Neural progenitor cell (in vitro differentiated cells): ENCODE measurements at regions not wholly inside any gene's neighbourhood (a gene's known extent, or its start where the extent isn't known, plus 50 kb on each side); places are given as distances from the start of the nearest gene placed in this dataset.

Experiments
- DNase-seq: peaks from one replicate; pipeline ENCODE4 v3.0.0-alpha.2; 2016; ENCODE audit warnings: low spot score
- H2AFZ ChIP-seq: fragments of 200-600 bp; sonication (generic); replicated peaks from 2 replicates; pipeline ENCODE4 v1.6.1; 2016; ENCODE audit warnings: antibody characterized with exemption
- H3F3A ChIP-seq: fragments of 200-600 bp; sonication (generic); 2 replicates; pipeline ENCODE4 v1.6.1; 2016; ENCODE audit warnings: antibody characterized with exemption, low read depth
- H3K27ac ChIP-seq: fragments of 200-600 bp; sonication (generic); 2 replicates; pipeline ENCODE4 v1.5.1; 2016; ENCODE audit warnings: mild to moderate bottlenecking
- H3K27me3 ChIP-seq: fragments of 200-600 bp; sonication (generic); 2 replicates; pipeline ENCODE4 v1.6.1; 2016; ENCODE audit warnings: mild to moderate bottlenecking, moderate library complexity
- H3K36me3 ChIP-seq: fragments of 200-600 bp; sonication (generic); 2 replicates; pipeline ENCODE4 v1.5.1; 2016
- H3K4me1 ChIP-seq: fragments of 200-600 bp; sonication (generic); 2 replicates; pipeline ENCODE4 v1.6.1; 2016; ENCODE audit warnings: mixed run types
- H3K4me2 ChIP-seq: fragments of 200-600 bp; sonication (generic); 2 replicates; pipeline ENCODE4 v1.6.1; 2016
- H3K4me3 ChIP-seq: fragments of 200-600 bp; sonication (generic); 2 replicates; pipeline ENCODE4 v1.5.1; 2016
- H3K79me2 ChIP-seq: fragments of 200-600 bp; sonication (generic); 2 replicates; pipeline ENCODE4 v1.6.1; 2016; ENCODE audit warnings: low read depth
- H3K9ac ChIP-seq: fragments of 200-600 bp; sonication (generic); 2 replicates; pipeline ENCODE4 v1.6.1; 2016
- H3K9me3 ChIP-seq: fragments of 200-600 bp; sonication (generic); 2 replicates; pipeline ENCODE4 v1.5.1; 2016; ENCODE audit warnings: low read depth
- H4K20me1 ChIP-seq: fragments of 200-600 bp; sonication (generic); 2 replicates; pipeline ENCODE4 v1.6.1; 2016; ENCODE audit warnings: low read depth
- H3K27ac Mint-ChIP-seq: 3 replicates; pipeline ENCODE4 v1.8.0; 2021; ENCODE audit warnings: mixed read lengths
- H3K27me3 Mint-ChIP-seq: 2 replicates; pipeline ENCODE4 v1.8.0; 2022; ENCODE audit warnings: low read depth, mild to moderate bottlenecking, inconsistent platforms, moderate library complexity, mixed read lengths; ENCODE audit not compliant: insufficient read depth
- H3K36me3 Mint-ChIP-seq: 3 replicates; pipeline ENCODE4 v1.8.0; 2021; ENCODE audit warnings: mixed read lengths
- H3K4me1 Mint-ChIP-seq: 3 replicates; pipeline ENCODE4 v1.8.0; 2021; ENCODE audit warnings: mixed read lengths
- H3K4me3 Mint-ChIP-seq: 3 replicates; pipeline ENCODE4 v1.8.0; 2021; ENCODE audit warnings: mild to moderate bottlenecking, moderate library complexity, mixed read lengths
- H3K9me3 Mint-ChIP-seq: 3 replicates; pipeline ENCODE4 v1.8.0; 2020; ENCODE audit warnings: mixed read lengths
- CTCF ChIP-seq: fragments of 200-600 bp; sonication (generic); IDR thresholded peaks from 2 replicates; pipeline ENCODE4 v1.5.1; 2017; ENCODE audit warnings: antibody characterized with exemption, mild to moderate bottlenecking
- EZH2 ChIP-seq: fragments of 200-600 bp; sonication (generic); IDR thresholded peaks from 2 replicates; pipeline ENCODE4 v1.6.1; 2017; ENCODE audit warnings: antibody characterized with exemption, mild to moderate bottlenecking, moderate library complexity
- EZH2phosphoT487 ChIP-seq: fragments of 200-600 bp; sonication (generic); IDR thresholded peaks from 2 replicates; pipeline ENCODE4 v1.6.1; 2017; ENCODE audit warnings: antibody characterized with exemption

- no peaks in the 10 kb centered on the region for H3K36me3 Mint-ChIP-seq
- no peaks in the 10 kb centered on the region for H3K9me3 Mint-ChIP-seq
- Histone ChIP-seq H3K36me3 (no peaks in the 10 kb centered on the region), H3K4me1 (no peaks in the 10 kb centered on the region), H2AFZ (no peak overlapping the region), H3K9ac (no peak overlapping the region), H3K9me3 (no peaks in the 10 kb centered on the region), H3F3A (no peaks in the 10 kb centered on the region), H3K27me3 (no peaks in the 10 kb centered on the region), H4K20me1 (no peaks in the 10 kb centered on the region), H3K4me3 (no peak overlapping the region), H3K4me2 (no peak overlapping the region), H3K27ac (no peak overlapping the region), H3K79me2 (no peaks in the 10 kb centered on the region)
- no peak overlapping the region for H3K27ac Mint-ChIP-seq
- peaks cover 8% of the 10 kb centered on the region for H3K4me1 Mint-ChIP-seq
- TF ChIP-seq CTCF: no peak
- no peak for TF ChIP-seq EZH2
- no peak for TF ChIP-seq EZH2phosphoT487
- DNase-seq: no peak
- H3K4me3 Mint-ChIP-seq: no peak overlapping the region
- H3K27me3 Mint-ChIP-seq: peaks cover 2% of the 10 kb centered on the region
Measured at GRCh38 chr4:124428648-124429047, 283.9 kb downstream of the ANKRD50 start.

DNA sequence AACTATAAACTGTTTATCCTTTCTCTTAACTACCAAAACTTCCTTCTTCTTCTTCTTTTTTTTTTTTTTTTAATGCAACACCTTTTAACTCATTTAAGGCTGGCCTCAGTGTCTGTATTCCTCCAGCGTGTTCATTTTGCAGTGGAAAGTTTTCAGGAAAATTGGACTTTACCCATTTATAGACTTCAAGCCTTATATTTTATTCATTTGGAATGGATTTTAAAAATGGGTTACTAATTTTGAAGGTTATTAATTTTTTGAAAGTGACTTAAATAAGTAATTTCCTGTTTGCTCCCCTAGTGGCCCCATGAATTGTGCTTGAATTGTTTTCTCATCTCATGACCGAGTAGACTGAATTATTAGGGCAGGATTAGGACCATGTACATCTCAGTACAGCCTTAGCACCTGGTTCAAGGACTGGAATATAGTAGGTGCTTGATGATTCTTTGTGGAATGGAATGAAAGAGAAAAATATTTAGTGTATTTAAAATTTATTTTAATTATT is 282.7 kb downstream of the ANKRD50 start:
- no peak overlapping the region for H3K9ac ChIP-seq
- H4K20me1 ChIP-seq: no peaks in the 10 kb centered on the region
- no peak overlapping the region for H3K4me2 ChIP-seq
- peaks cover 8% of the 10 kb centered on the region for H3K4me1 Mint-ChIP-seq
- H3K4me1 ChIP-seq: no peaks in the 10 kb centered on the region
- H3K27ac Mint-ChIP-seq: no peak overlapping the region
- H3K9me3 Mint-ChIP-seq: no peaks in the 10 kb centered on the region
- no peaks in the 10 kb centered on the region for H3K27me3 ChIP-seq
- no peaks in the 10 kb centered on the region for H3K79me2 ChIP-seq
- peaks cover 2% of the 10 kb centered on the region for H3K27me3 Mint-ChIP-seq
- TF ChIP-seq CTCF: no peak
- no peak for TF ChIP-seq EZH2
- no peak for TF ChIP-seq EZH2phosphoT487
- no peaks in the 10 kb centered on the region for H3K9me3 ChIP-seq
- H3K4me3 ChIP-seq: no peak overlapping the region
- peak overlapping the region; percentile 83 for H2AFZ ChIP-seq
- no peak for DNase-seq
- no peaks in the 10 kb centered on the region for H3K36me3 ChIP-seq
- no peak overlapping the region for H3K4me3 Mint-ChIP-seq
- H3K36me3 Mint-ChIP-seq: no peaks in the 10 kb centered on the region
- H3K27ac ChIP-seq: no peak overlapping the region
- no peaks in the 10 kb centered on the region for H3F3A ChIP-seq

GRCh38 chr4:124431653-124432192 is 280.8 kb downstream of the ANKRD50 start:
- Histone ChIP-seq H3F3A (no peaks in the 10 kb centered on the region), H3K79me2 (no peaks in the 10 kb centered on the region), H3K4me3 (no peak overlapping the region), H3K27me3 (no peaks in the 10 kb centered on the region), H3K9ac (no peak overlapping the region), H3K36me3 (no peaks in the 10 kb centered on the region), H3K4me1 (no peaks in the 10 kb centered on the region), H3K9me3 (no peaks in the 10 kb centered on the region), H4K20me1 (no peaks in the 10 kb centered on the region), H3K4me2 (no peak overlapping the region), H3K27ac (no peak overlapping the region), H2AFZ (peak overlapping the region; percentile 94)
- H3K4me3 Mint-ChIP-seq: no peak overlapping the region
- H3K4me1 Mint-ChIP-seq: peaks cover 8% of the 10 kb centered on the region
- H3K27me3 Mint-ChIP-seq: peaks cover 2% of the 10 kb centered on the region
- H3K27ac Mint-ChIP-seq: no peak overlapping the region
- no peaks in the 10 kb centered on the region for H3K9me3 Mint-ChIP-seq
- DNase-seq: no peak
- no peak for TF ChIP-seq EZH2
- H3K36me3 Mint-ChIP-seq: no peaks in the 10 kb centered on the region

- Histone ChIP-seq H3K79me2 (no peaks in the 10 kb centered on the region), H4K20me1 (no peaks in the 10 kb centered on the region), H3K4me3 (no peak overlapping the region), H3K9me3 (no peaks in the 10 kb centered on the region), H3K27me3 (no peaks in the 10 kb centered on the region), H3F3A (no peaks in the 10 kb centered on the region), H3K4me1 (no peaks in the 10 kb centered on the region), H3K36me3 (no peaks in the 10 kb centered on the region), H3K4me2 (no peak overlapping the region), H3K27ac (no peak overlapping the region), H3K9ac (no peak overlapping the region), H2AFZ (no peak overlapping the region)
- Mint-ChIP-seq H3K27ac (no peak overlapping the region), H3K36me3 (no peaks in the 10 kb centered on the region), H3K4me1 (peaks cover 8% of the 10 kb centered on the region), H3K27me3 (peaks cover 2% of the 10 kb centered on the region), H3K9me3 (no peaks in the 10 kb centered on the region), H3K4me3 (no peak overlapping the region)
- TF ChIP-seq EZH2 (no peak), EZH2phosphoT487 (no peak), CTCF (no peak)
- DNase-seq: no peak
Measured at GRCh38 chr4:124432500-124432899, 280.0 kb downstream of the ANKRD50 start.
